NCI-H2227 (cell line): ENCODE measurements at regions not wholly inside any gene's neighbourhood (a gene's known extent, or its start where the extent isn't known, plus 50 kb on each side); places are given as distances from the start of the nearest gene placed in this dataset.

Experiments
- DNase-seq: peaks from one replicate; lab custom pipeline; 2025; ENCODE audit not compliant: unreplicated experiment; lab: John Stamatoyannopoulos, UW

- DNase-seq, result no peak
Observed at GRCh38 chr2:220932041-220932440, 640.1 kb downstream of the EPHA4 start.

GRCh38 chr2:220935789-220936321 is 636.2 kb downstream of the EPHA4 start:
- DNase-seq, result no peak

- no peak for DNase-seq
Observed at GRCh38 chr2:220936641-220937197, 635.4 kb downstream of the EPHA4 start.

GRCh38 chr2:220937245-220937644 is 634.9 kb downstream of the EPHA4 start:
- no peak for DNase-seq

- no peak for DNase-seq
Observed at GRCh38 chr2:220940646-220941045, 631.5 kb downstream of the EPHA4 start.

GRCh38 chr2:220941683-220942082 is 630.4 kb downstream of the EPHA4 start:
- no peak for DNase-seq

GRCh38 chr2:220946552-220946951 is 625.6 kb downstream of the EPHA4 start:
- DNase-seq, result no peak

- no peak for DNase-seq
Observed at GRCh38 chr2:220948579-220948978, 623.5 kb downstream of the EPHA4 start.

GRCh38 chr2:220949466-220949865 is 622.6 kb downstream of the EPHA4 start:
- DNase-seq, result no peak

- no peak for DNase-seq
Observed at GRCh38 chr2:220955776-220956175, 616.3 kb downstream of the EPHA4 start.

- DNase-seq, result peak; percentile 6
Observed at GRCh38 chr2:220956429-220956828, 615.7 kb downstream of the EPHA4 start.

- no peak for DNase-seq
Observed at GRCh38 chr2:220959391-220959802, 612.7 kb downstream of the EPHA4 start.

- no peak for DNase-seq
Observed at GRCh38 chr2:220961143-220961860, 610.8 kb downstream of the EPHA4 start.

GRCh38 chr2:220962556-220962955 is 609.5 kb downstream of the EPHA4 start:
- DNase-seq, result no peak

GRCh38 chr2:220963076-220963475 is 609.0 kb downstream of the EPHA4 start:
- no peak for DNase-seq

GRCh38 chr2:220963930-220964329 is 608.2 kb downstream of the EPHA4 start:
- no peak for DNase-seq

GRCh38 chr2:220966636-220967035 is 605.5 kb downstream of the EPHA4 start:
- no peak for DNase-seq

- no peak for DNase-seq
Observed at GRCh38 chr2:220969348-220969747, 602.8 kb downstream of the EPHA4 start.

- no peak for DNase-seq
Observed at GRCh38 chr2:220980966-220981675, 591.0 kb downstream of the EPHA4 start.

GRCh38 chr2:220981926-220982325 is 590.2 kb downstream of the EPHA4 start:
- DNase-seq, result no peak

- DNase-seq, result no peak
Observed at GRCh38 chr2:220985561-220985960, 586.5 kb downstream of the EPHA4 start.

- no peak for DNase-seq
Observed at GRCh38 chr2:220987839-220988238, 584.3 kb downstream of the EPHA4 start.
